Endothelial cell of umbilical vein (primary cell): ENCODE measurements at regions not wholly inside any gene's neighbourhood (a gene's known extent, or its start where the extent isn't known, plus 50 kb on each side); places are given as distances from the start of the nearest gene placed in this dataset.

Source experiments
- BruUV-seq: library from RNA; stranded (reverse); fragments of 400-500 nt; replicated peaks from 2 replicates; lab custom pipeline; 2021; lab: Mats Ljungman, UMichigan
- CTCF ChIA-PET: fragments of 300-600, 350-600 bp; sonication (Branson Sonifier 250); formaldehyde crosslinking; loops from one replicate; lab custom pipeline; 2021; ENCODE audit warnings: antibody characterized with exemption, inconsistent platforms; lab: Charles Lee
- POLR2A ChIA-PET: fragments of 300-600, 350-600 bp; sonication (Branson Sonifier 250); formaldehyde crosslinking; loops from one replicate; lab custom pipeline; 2021; ENCODE audit warnings: antibody characterized with exemption, inconsistent platforms; lab: Charles Lee
- DNase-seq: peaks from one replicate; pipeline ENCODE4 v3.0.0-alpha.2; 2011; ENCODE audit warnings: low read depth, low spot score
- FAIRE-seq: peaks from 2 replicates; lab custom pipeline; 2011; peaks lifted over from hg19 to GRCh38; lab: Jason Lieb, UNC
- H2AFZ ChIP-seq: 2 replicates; pipeline ENCODE4 v1.6.0; 2012; ENCODE audit warnings: low read depth, low read length, control low read depth, inconsistent platforms
- H3K27ac ChIP-seq: 2 replicates; pipeline ENCODE4 v1.5.1; 2011; ENCODE audit warnings: low read depth, mild to moderate bottlenecking, control low read depth, low read length, moderate library complexity; ENCODE audit not compliant: insufficient read depth
- H3K27me3 ChIP-seq, 2 experiments: 2 replicates each; pipeline versions ENCODE4 v1.6.0 to v1.6.1; 2011; ENCODE audit warnings: low read length in 2 of 2, mixed read lengths in 1 of 2; ENCODE audit not compliant: control insufficient read depth in 2 of 2, insufficient read depth in 2 of 2
- H3K36me3 ChIP-seq, 2 experiments: 2 replicates in 1 of 2; 3 replicates in 1 of 2; pipeline ENCODE4 v1.5.1; 2011; ENCODE audit warnings: low read length in 2 of 2, mild to moderate bottlenecking in 1 of 2, moderate library complexity in 1 of 2; ENCODE audit not compliant: control insufficient read depth in 2 of 2, insufficient read depth in 2 of 2; ENCODE audit errors: extremely low read depth in 1 of 2
- H3K4me1 ChIP-seq: 3 replicates; pipeline ENCODE4 v1.5.1; 2011; ENCODE audit warnings: mild to moderate bottlenecking, low read length; ENCODE audit not compliant: control insufficient read depth, insufficient read depth; ENCODE audit errors: extremely low read depth
- H3K4me2 ChIP-seq: 2 replicates; pipeline ENCODE4 v1.6.1; 2011; ENCODE audit warnings: low read length, control low read depth, mixed read lengths; ENCODE audit not compliant: insufficient read depth
- H3K4me3 ChIP-seq, 3 experiments: fragments of 200-600 bp in 1 of 3; sonication (generic), shearing (Covaris generic) in 1 of 3; replicated peaks in 1 of 3; 2 replicates each; pipeline ENCODE4 v1.5.1; 2011 to 2016; ENCODE audit warnings: control low read depth in 3 of 3, low read length in 3 of 3, mild to moderate bottlenecking in 2 of 3, inconsistent platforms in 1 of 3, low read depth in 1 of 3, moderate library complexity in 1 of 3; ENCODE audit not compliant: insufficient read depth in 1 of 3
- H3K79me2 ChIP-seq: 2 replicates; pipeline ENCODE4 v1.6.0; 2012; ENCODE audit warnings: low read length, inconsistent platforms; ENCODE audit not compliant: control insufficient read depth, insufficient read depth
- H3K9ac ChIP-seq: replicated peaks from 2 replicates; pipeline ENCODE3; 2011; ENCODE audit warnings: low read length, control low read depth; ENCODE audit not compliant: insufficient read depth; ENCODE audit errors: extremely low read depth
- H3K9me1 ChIP-seq: replicated peaks from 3 replicates; pipeline ENCODE4 v1.6.0; 2011; ENCODE audit warnings: mild to moderate bottlenecking, low read length; ENCODE audit not compliant: control insufficient read depth, insufficient read depth; ENCODE audit errors: extremely low read depth
- H3K9me3 ChIP-seq: replicated peaks from 2 replicates; pipeline ENCODE4 v1.5.1; 2012; ENCODE audit warnings: low read length, inconsistent platforms; ENCODE audit not compliant: control insufficient read depth, insufficient read depth
- H4K20me1 ChIP-seq: replicated peaks from 2 replicates; pipeline ENCODE3; 2011; ENCODE audit warnings: mild to moderate bottlenecking, low read length; ENCODE audit not compliant: control insufficient read depth, insufficient read depth; ENCODE audit errors: extremely low read depth
- CTCF ChIP-seq, 2 donors: IDR thresholded peaks; 1 replicate in 1 of 2; 2 replicates in 1 of 2; pipeline ENCODE4 v1.5.1; 2011; ENCODE audit warnings: low read length in 2 of 2, mild to moderate bottlenecking in 2 of 2, moderate library complexity in 2 of 2, control low read depth in 1 of 2, inconsistent platforms in 1 of 2, low read depth in 1 of 2; ENCODE audit not compliant: insufficient read depth in 1 of 2; ENCODE audit errors: extremely low read depth in 1 of 2
- EZH2 ChIP-seq: IDR thresholded peaks from 2 replicates; pipeline ENCODE4 v1.6.1; 2012; ENCODE audit warnings: borderline replicate concordance, low read depth, mild to moderate bottlenecking, moderate library complexity, low read length, inconsistent platforms; ENCODE audit not compliant: severe bottlenecking
- FOS ChIP-seq: IDR thresholded peaks from 2 replicates; pipeline ENCODE4 v1.6.1; 2011; ENCODE audit warnings: mild to moderate bottlenecking, low read length, moderate library complexity, borderline replicate concordance; ENCODE audit not compliant: insufficient read depth
- GATA2 ChIP-seq: IDR thresholded peaks from 2 replicates; pipeline ENCODE4 v1.7.0; 2011; ENCODE audit warnings: low read depth, mild to moderate bottlenecking, moderate library complexity, mixed read lengths, low read length; ENCODE audit not compliant: insufficient read length, insufficient read depth
- JUN ChIP-seq: IDR thresholded peaks from 2 replicates; pipeline ENCODE4 v1.6.1; 2011; ENCODE audit warnings: borderline replicate concordance, low read depth; ENCODE audit not compliant: insufficient read length, insufficient read depth
- MAX ChIP-seq: IDR thresholded peaks from 2 replicates; pipeline ENCODE4 v1.6.1; 2011; ENCODE audit not compliant: insufficient read depth, insufficient read length
- MYC ChIP-seq: IDR thresholded peaks from one replicate; pipeline ENCODE4 v1.6.1; 2011; ENCODE audit warnings: mild to moderate bottlenecking, low read depth, low read length
- POLR2A ChIP-seq: IDR thresholded peaks from 2 replicates; pipeline ENCODE4 v1.6.1; 2012; ENCODE audit warnings: low read depth, mild to moderate bottlenecking, control low read depth, low read length
- POLR2AphosphoS5 ChIP-seq: IDR thresholded peaks from 2 replicates; pipeline ENCODE4 v1.6.1; 2012; ENCODE audit warnings: low read depth, mild to moderate bottlenecking, control low read depth, low read length, moderate library complexity; ENCODE audit not compliant: insufficient read depth
- dilution Hi-C: fragments of 300-500 bp; cut with MboI; formaldehyde crosslinking; loops from one replicate; pipeline ENCODE4 v1.15.0; 2019; ENCODE audit warnings: low sequenced_read_pairs; ENCODE audit not compliant: extremely low pct_ligation_motif_present
- intact Hi-C: fragments of 100-400 bp; cut with micrococcal nuclease; formaldehyde crosslinking; loops from one replicate; pipeline ENCODE4 v1.10.0; 2022

GRCh38 chr10:65805511-65805910 is 1120.3 kb upstream of the LRRTM3 start:
- Histone ChIP-seq H3K4me1 (no peaks in the 10 kb centered on the region), H3K9ac (no peak overlapping the region), H3K4me2 (no peak overlapping the region), H3K9me3 (no peaks in the 10 kb centered on the region), H3K9me1 (no peaks in the 10 kb centered on the region), H3K79me2 (no peaks in the 10 kb centered on the region), H3K27me3 (no peaks in the 10 kb centered on the region), H4K20me1 (no peaks in the 10 kb centered on the region), H3K27ac (no peak overlapping the region), H2AFZ (no peak overlapping the region), H3K36me3 (no peaks in the 10 kb centered on the region), H3K4me3 (no peak overlapping the region)
- dilution Hi-C loops (no loop called here), intact Hi-C loops (no loop called here)
- TF ChIP-seq CTCF (IDR thresholded peaks at IDR 0.05; ENCODE audit: extremely low read depth in 1 of 2, insufficient read depth in 1 of 2, low read depth in 1 of 2, low read length in 2 of 2) = no peak
- TF ChIP-seq EZH2 = no peak
- TF ChIP-seq POLR2AphosphoS5 = no peak
- no peak for TF ChIP-seq JUN
- no peak for TF ChIP-seq MYC
- TF ChIP-seq GATA2 = no peak
- TF ChIP-seq FOS = no peak
- TF ChIP-seq POLR2A = no peak
- TF ChIP-seq MAX = no peak
- POLR2A ChIA-PET = no interaction called here
- DNase-seq = no peak
- no peak for FAIRE-seq
- BruUV-seq = no TSS peak
- CTCF ChIA-PET = no interaction called here
